ENCODE measurements at regions not wholly inside any gene's neighbourhood (a gene's known extent, or its start where the extent isn't known, plus 50 kb on each side); places are given as distances from the start of the nearest gene placed in this dataset.

DNA sequence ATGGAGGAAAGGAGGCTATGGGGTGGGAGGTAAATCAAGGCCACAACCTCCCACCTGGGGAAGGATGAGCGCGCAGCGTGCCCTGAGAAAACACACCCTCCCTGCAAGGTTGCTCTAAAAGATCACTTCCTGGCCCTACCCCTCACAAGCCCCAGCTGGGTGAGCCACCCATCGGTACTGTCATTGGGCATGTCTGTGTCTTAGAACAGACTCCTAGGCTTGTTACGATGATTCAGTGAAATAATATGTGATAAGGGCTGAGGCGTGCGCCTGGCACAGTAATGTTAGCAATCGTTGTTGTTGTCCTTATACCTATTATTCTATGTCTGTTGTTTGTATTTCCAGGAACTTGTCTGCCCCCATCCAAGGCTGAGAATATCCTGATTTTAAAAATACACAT, 175.1 kb downstream of the ZFP36L2 start:
- TF ChIP-seq EZH2 (IDR thresholded peaks at IDR 0.05), result no peak
- TF ChIP-seq POLR2AphosphoS5 (IDR thresholded peaks at IDR 0.05; ENCODE audit: borderline replicate concordance, low read depth, low read length), result no peak

All from SK-N-MC (cell line).